Transverse colon (tissue), 4 donors: ENCODE measurements at regions not wholly inside any gene's neighbourhood (a gene's known extent, or its start where the extent isn't known, plus 50 kb on each side); places are given as distances from the start of the nearest gene placed in this dataset.

ENCODE experiments used
- EP300 ChIP-seq: sonication (generic); formaldehyde crosslinking; IDR thresholded peaks from one replicate; pipeline ENCODE4 v1.6.1; 2017; ENCODE audit warnings: antibody characterized with exemption, low read depth
- POLR2AphosphoS5 ChIP-seq, 3 donors: sonication (generic); formaldehyde crosslinking; IDR thresholded peaks; one replicate each; pipeline ENCODE4 v1.6.1; 2016; ENCODE audit warnings: antibody characterized with exemption in 3 of 3
- TF ChIP-seq, protein P1 (sequence below), 5 experiments: fragments of 200-600 bp in 3 of 5; fragments of 450-650 bp in 2 of 5; sonication (generic) in 3 of 5; IDR thresholded peaks; 1 replicate in 2 of 5; 2 replicates in 3 of 5; pipeline ENCODE4 v1.5.1; 2016 to 2017; ENCODE audit warnings: antibody characterized with exemption in 5 of 5, inconsistent platforms in 3 of 5, mild to moderate bottlenecking in 2 of 5, moderate library complexity in 1 of 5

DNA sequence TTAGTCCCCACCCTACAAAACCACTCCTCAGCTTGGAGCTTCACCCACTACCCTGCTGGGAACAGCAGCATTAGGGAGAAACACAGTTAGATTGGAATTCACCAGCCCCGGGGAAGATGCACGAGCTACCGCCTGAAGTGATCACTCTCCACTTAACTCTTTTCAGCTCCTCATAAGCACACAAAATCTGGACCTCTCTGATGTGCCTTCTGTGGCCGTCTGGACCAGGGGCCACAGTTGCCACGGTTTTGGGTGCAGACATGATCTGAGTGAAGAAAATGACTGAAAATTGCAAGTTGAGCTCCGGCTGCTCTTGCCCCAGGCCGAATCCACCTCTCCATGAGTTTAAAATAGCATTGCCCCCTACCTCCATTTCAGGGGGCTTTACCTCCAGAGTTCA lies 95.2 kb downstream of the TENT4A start:
- TF ChIP-seq, protein P1, sequence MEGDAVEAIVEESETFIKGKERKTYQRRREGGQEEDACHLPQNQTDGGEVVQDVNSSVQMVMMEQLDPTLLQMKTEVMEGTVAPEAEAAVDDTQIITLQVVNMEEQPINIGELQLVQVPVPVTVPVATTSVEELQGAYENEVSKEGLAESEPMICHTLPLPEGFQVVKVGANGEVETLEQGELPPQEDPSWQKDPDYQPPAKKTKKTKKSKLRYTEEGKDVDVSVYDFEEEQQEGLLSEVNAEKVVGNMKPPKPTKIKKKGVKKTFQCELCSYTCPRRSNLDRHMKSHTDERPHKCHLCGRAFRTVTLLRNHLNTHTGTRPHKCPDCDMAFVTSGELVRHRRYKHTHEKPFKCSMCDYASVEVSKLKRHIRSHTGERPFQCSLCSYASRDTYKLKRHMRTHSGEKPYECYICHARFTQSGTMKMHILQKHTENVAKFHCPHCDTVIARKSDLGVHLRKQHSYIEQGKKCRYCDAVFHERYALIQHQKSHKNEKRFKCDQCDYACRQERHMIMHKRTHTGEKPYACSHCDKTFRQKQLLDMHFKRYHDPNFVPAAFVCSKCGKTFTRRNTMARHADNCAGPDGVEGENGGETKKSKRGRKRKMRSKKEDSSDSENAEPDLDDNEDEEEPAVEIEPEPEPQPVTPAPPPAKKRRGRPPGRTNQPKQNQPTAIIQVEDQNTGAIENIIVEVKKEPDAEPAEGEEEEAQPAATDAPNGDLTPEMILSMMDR (IDR thresholded peaks at IDR 0.05), result no peak
- no peak for TF ChIP-seq POLR2AphosphoS5 (IDR thresholded peaks at IDR 0.05)
- no peak for TF ChIP-seq EP300
